GM19035 (cell line): ENCODE measurements at regions not wholly inside any gene's neighbourhood (a gene's known extent, or its start where the extent isn't known, plus 50 kb on each side); places are given as distances from the start of the nearest gene placed in this dataset.
A peak's percentile ranks its signal among the peaks of the same experiment; 100 is the strongest.
"Not testable (repeated sequence)": the region's sequence is repeated elsewhere in the genome, so short reads cannot be mapped to it uniquely, and the experiment has no call there.

Experiments
- ATAC-seq: cut with Tn5 transposase; IDR thresholded peaks from one replicate; pipeline ENCODE4 v1.9.1; 2021; ENCODE audit not compliant: unreplicated experiment

- ATAC-seq = not testable (repeated sequence)
These were observed 275.3 kb downstream of the ADGRD1 start for GRCh38 chr12:131229079-131229425.

GRCh38 chr12:131229426-131230339 lies 276.0 kb downstream of the ADGRD1 start:
- no peak for ATAC-seq

- ATAC-seq = no peak
These were observed 276.8 kb downstream of the ADGRD1 start for GRCh38 chr12:131230340-131231031.

- ATAC-seq = no peak
These were observed 277.6 kb downstream of the ADGRD1 start for GRCh38 chr12:131231032-131231980.

GRCh38 chr12:131232036-131232435 lies 278.3 kb downstream of the ADGRD1 start:
- ATAC-seq = no peak

GRCh38 chr12:131232872-131233271 lies 279.2 kb downstream of the ADGRD1 start:
- not testable (repeated sequence) for ATAC-seq

- ATAC-seq = not testable (repeated sequence)
These were observed 280.4 kb downstream of the ADGRD1 start for GRCh38 chr12:131233850-131234789.

- not testable (repeated sequence) for ATAC-seq
These were observed 281.1 kb downstream of the ADGRD1 start for GRCh38 chr12:131234841-131235271.

GRCh38 chr12:131235871-131236271 lies 282.2 kb downstream of the ADGRD1 start:
- no peak for ATAC-seq

GRCh38 chr12:131239384-131240094 lies 285.8 kb downstream of the ADGRD1 start:
- ATAC-seq = peak; percentile 59

GRCh38 chr12:131241517-131241916 lies 287.8 kb downstream of the ADGRD1 start:
- ATAC-seq = no peak

- ATAC-seq = no peak
These were observed 289.2 kb downstream of the ADGRD1 start for GRCh38 chr12:131242741-131243496.

GRCh38 chr12:131244157-131244688 lies 290.5 kb downstream of the ADGRD1 start:
- not testable (repeated sequence) for ATAC-seq

GRCh38 chr12:131245161-131245560 lies 291.5 kb downstream of the ADGRD1 start:
- not testable (repeated sequence) for ATAC-seq

- no peak for ATAC-seq
These were observed 292.1 kb downstream of the ADGRD1 start for GRCh38 chr12:131245564-131246355.

- ATAC-seq = not testable (repeated sequence)
These were observed 293.5 kb downstream of the ADGRD1 start for GRCh38 chr12:131247026-131247725.

- not testable (repeated sequence) for ATAC-seq
These were observed 294.2 kb downstream of the ADGRD1 start for GRCh38 chr12:131247875-131248274.
